ENCODE measurements at regions not wholly inside any gene's neighbourhood (a gene's known extent, or its start where the extent isn't known, plus 50 kb on each side); places are given as distances from the start of the nearest gene placed in this dataset.

DNA sequence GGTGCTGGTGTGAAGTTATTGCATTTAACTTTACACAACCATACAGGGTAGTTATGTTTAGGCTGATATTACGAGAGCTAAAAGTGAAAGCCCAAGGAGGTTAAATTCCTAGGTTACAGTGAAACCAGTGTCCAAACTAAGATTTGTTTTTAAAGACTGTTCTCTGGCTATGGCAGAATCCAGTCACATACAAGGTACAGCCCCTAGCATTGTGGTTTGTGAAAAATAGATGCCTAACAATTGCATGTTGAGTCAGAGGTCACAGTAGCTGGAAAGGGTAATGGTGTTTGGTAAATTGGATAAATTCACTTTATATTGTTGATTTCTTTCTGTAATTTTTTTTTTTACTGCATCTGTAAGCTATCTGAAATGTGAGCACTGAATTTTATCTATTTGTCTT lies 614.6 kb upstream of the TBL1XR1 start:
- no peak for TF ChIP-seq SPI1 (IDR thresholded peaks at IDR 0.05; ENCODE audit: low read depth, low read length)
- TF ChIP-seq POLR2A (IDR thresholded peaks at IDR 0.05; ENCODE audit: low read depth, low read length): no peak

Data from GM12891 (cell line).